SU-DHL-6 (cell line): ENCODE measurements at regions not wholly inside any gene's neighbourhood (a gene's known extent, or its start where the extent isn't known, plus 50 kb on each side); places are given as distances from the start of the nearest gene placed in this dataset.

ENCODE experiments used
- EZH2phosphoT487 ChIP-seq: fragments of 200-600 bp; sonication (generic), shearing (Covaris generic); conservative IDR thresholded peaks from 2 replicates; pipeline ENCODE4 v1.6.1; 2018; ENCODE audit warnings: mild to moderate bottlenecking, antibody characterized with exemption, low read length, moderate library complexity, mixed read lengths
- TF ChIP-seq, protein P1 (sequence below): fragments of 200-600 bp; sonication (generic); IDR thresholded peaks from one replicate; pipeline ENCODE4 v1.5.1; 2017; ENCODE audit warnings: antibody characterized with exemption, mild to moderate bottlenecking, low read length, moderate library complexity; ENCODE audit not compliant: insufficient read depth, poor library complexity, severe bottlenecking

DNA sequence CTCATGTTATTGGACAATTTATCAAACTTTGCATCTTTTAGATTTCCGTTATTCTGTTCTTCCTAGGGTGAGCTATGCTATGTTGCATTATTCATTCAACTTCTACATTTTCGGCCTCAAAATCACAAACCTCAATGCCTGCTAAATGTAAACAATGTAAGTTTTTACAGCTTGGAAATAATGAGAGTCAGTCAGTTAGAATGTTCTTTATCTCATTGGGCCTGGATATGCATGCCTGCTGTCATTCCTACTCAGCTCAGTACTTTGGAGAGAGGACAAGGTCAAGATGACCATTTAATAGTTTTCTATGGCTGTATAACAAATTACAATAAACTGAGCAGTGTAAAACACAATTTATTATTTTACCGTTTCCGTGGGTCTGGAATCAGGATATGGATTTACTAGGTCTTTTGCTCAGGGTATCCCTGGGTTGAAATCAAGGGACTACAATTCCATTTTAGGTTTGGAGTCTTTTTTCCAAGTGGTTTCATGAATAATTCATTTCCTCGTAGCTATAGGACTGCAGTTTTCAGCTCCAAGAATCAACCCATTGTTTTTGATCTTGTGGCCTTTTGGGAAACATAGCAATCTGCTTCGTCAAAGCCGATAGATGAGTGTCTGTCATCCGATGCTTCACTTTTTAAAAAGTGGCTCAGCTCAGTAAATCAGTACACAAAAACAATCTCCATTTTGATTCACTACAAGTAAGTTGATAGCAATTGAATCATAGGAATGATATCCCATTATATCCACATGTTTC is 1143.2 kb upstream of the CDH6 start:
- TF ChIP-seq, protein P1, sequence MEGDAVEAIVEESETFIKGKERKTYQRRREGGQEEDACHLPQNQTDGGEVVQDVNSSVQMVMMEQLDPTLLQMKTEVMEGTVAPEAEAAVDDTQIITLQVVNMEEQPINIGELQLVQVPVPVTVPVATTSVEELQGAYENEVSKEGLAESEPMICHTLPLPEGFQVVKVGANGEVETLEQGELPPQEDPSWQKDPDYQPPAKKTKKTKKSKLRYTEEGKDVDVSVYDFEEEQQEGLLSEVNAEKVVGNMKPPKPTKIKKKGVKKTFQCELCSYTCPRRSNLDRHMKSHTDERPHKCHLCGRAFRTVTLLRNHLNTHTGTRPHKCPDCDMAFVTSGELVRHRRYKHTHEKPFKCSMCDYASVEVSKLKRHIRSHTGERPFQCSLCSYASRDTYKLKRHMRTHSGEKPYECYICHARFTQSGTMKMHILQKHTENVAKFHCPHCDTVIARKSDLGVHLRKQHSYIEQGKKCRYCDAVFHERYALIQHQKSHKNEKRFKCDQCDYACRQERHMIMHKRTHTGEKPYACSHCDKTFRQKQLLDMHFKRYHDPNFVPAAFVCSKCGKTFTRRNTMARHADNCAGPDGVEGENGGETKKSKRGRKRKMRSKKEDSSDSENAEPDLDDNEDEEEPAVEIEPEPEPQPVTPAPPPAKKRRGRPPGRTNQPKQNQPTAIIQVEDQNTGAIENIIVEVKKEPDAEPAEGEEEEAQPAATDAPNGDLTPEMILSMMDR = no peak
- no peak for TF ChIP-seq EZH2phosphoT487
